ENCODE measurements at regions not wholly inside any gene's neighbourhood (a gene's known extent, or its start where the extent isn't known, plus 50 kb on each side); places are given as distances from the start of the nearest gene placed in this dataset.

DNA sequence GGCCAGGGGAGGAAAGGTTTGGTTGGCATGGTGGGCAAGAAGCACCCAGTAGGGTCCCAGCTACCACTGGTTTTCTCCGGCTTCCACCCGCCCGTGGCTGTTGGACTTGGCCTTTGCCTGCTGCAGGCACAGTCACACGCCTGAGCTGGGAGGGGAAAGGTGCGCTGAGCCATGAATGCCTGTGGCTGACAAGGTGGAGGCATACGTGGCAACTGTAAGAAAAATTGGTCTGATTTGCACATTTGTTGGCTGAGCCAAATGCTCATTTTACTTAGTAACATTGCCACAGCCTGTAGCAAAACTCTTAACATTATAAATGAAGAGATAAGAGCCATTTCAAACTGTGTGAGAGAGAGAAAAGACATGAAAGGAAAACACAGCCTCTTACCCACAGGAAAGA, 191.6 kb downstream of the PTPRC start:
- Histone ChIP-seq H2AFZ (ENCODE audit: low read length) (no peak overlapping the region), H3K36me3 (ENCODE audit: insufficient read depth, low read length) (no peaks in the 10 kb centered on the region), H3K9ac (ENCODE audit: low read length) (no peak overlapping the region; the same call in 1 of the 2 replicates), H3K9me3 (ENCODE audit: low read length) (no peaks in the 10 kb centered on the region), H3F3A (ENCODE audit: insufficient read depth, low read length) (0 out of 2 replicates have a peak, but pooled peaks cover 4% of the 10 kb centered on the region), H3K4me1 (ENCODE audit: insufficient read depth, low read length, severe bottlenecking) (peaks cover 17% of the 10 kb centered on the region), H3K27ac (ENCODE audit: low read depth, low read length, poor library complexity, severe bottlenecking) (peak overlapping the region; percentile 56), H3K27me3 (ENCODE audit: insufficient read depth, low read length) (no peaks in the 10 kb centered on the region), H3K4me3 (ENCODE audit: low read depth, low read length, poor library complexity, severe bottlenecking) (no peak overlapping the region), H4K20me1 (ENCODE audit: insufficient read depth, low read length) (no peaks in the 10 kb centered on the region), H3K9me2 (ENCODE audit: low read depth, low read length) (no peaks in the 10 kb centered on the region), H3K4me2 (ENCODE audit: low read length) (peak overlapping the region; percentile 18; the same call in 1 of the 2 replicates), H3K79me2 (ENCODE audit: insufficient read depth, low read length) (no peaks in the 10 kb centered on the region)
- TF ChIP-seq, protein P1, sequence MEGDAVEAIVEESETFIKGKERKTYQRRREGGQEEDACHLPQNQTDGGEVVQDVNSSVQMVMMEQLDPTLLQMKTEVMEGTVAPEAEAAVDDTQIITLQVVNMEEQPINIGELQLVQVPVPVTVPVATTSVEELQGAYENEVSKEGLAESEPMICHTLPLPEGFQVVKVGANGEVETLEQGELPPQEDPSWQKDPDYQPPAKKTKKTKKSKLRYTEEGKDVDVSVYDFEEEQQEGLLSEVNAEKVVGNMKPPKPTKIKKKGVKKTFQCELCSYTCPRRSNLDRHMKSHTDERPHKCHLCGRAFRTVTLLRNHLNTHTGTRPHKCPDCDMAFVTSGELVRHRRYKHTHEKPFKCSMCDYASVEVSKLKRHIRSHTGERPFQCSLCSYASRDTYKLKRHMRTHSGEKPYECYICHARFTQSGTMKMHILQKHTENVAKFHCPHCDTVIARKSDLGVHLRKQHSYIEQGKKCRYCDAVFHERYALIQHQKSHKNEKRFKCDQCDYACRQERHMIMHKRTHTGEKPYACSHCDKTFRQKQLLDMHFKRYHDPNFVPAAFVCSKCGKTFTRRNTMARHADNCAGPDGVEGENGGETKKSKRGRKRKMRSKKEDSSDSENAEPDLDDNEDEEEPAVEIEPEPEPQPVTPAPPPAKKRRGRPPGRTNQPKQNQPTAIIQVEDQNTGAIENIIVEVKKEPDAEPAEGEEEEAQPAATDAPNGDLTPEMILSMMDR (IDR thresholded peaks at IDR 0.05; ENCODE audit: low read length) = 0 out of 2 replicates have a peak, but pooled peaks have one; percentile 9
- TF ChIP-seq EZH2 (IDR thresholded peaks at IDR 0.05; ENCODE audit: borderline replicate concordance, low read length) = no peak

DNA sequence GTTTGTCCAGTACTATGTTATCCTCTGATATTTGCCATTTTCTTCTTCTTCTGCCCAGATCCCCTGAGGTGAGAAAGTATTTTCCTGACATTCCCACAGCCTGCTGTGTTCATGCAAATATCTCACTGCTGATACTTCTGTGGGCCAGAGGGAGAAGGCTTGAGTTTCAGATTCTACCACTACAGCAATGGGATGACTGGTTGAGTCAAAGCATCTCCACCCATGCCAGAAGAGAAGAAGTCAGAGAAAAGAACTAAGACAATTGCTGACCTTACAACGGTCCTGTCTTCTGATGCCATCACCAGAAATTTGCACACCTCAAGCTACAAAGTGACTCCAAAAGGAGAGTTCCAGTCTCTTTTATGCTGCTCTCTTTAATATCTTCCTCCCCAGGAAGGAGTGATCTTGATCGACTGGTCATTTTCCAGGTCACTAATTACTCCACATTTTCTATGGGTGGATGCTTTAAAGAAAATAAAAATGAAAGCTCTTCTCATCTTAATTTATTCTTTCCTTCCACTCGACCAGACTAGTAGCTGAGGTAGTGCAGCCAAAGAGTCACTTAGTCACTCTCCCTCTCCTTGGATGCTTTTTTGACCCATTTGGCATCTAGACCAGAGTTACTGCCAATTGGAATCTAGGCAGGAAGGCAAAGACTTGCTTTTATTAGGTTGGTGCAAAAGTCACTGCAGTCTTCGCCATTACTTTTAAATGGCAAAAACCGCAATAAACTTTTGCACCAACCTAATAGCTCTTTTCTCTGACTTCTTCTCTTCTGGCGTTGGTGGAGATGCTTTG, 195.1 kb downstream of the PTPRC start:
- 0 out of 2 replicates have a peak, but pooled peaks cover 11% of the 10 kb centered on the region for H3F3A ChIP-seq (ENCODE audit: insufficient read depth, low read length)
- H3K27me3 ChIP-seq (ENCODE audit: insufficient read depth, low read length) = no peaks in the 10 kb centered on the region
- H3K9ac ChIP-seq (ENCODE audit: low read length) = no peak overlapping the region
- H4K20me1 ChIP-seq (ENCODE audit: insufficient read depth, low read length) = no peaks in the 10 kb centered on the region
- no peak overlapping the region for H3K4me3 ChIP-seq (ENCODE audit: low read depth, low read length, poor library complexity, severe bottlenecking)
- H3K79me2 ChIP-seq (ENCODE audit: insufficient read depth, low read length) = no peaks in the 10 kb centered on the region
- no peaks in the 10 kb centered on the region for H3K9me3 ChIP-seq (ENCODE audit: low read length)
- no peak overlapping the region for H2AFZ ChIP-seq (ENCODE audit: low read length)
- H3K4me2 ChIP-seq (ENCODE audit: low read length) = no peak overlapping the region
- H3K4me1 ChIP-seq (ENCODE audit: insufficient read depth, low read length, severe bottlenecking) = peaks cover 24% of the 10 kb centered on the region
- H3K27ac ChIP-seq (ENCODE audit: low read depth, low read length, poor library complexity, severe bottlenecking) = no peak overlapping the region
- H3K36me3 ChIP-seq (ENCODE audit: insufficient read depth, low read length) = no peaks in the 10 kb centered on the region
- no peak for TF ChIP-seq EZH2 (IDR thresholded peaks at IDR 0.05; ENCODE audit: borderline replicate concordance, low read length)
- TF ChIP-seq, protein P1 (IDR thresholded peaks at IDR 0.05; ENCODE audit: low read length) = no peak
- H3K9me2 ChIP-seq (ENCODE audit: low read depth, low read length) = no peaks in the 10 kb centered on the region

DNA sequence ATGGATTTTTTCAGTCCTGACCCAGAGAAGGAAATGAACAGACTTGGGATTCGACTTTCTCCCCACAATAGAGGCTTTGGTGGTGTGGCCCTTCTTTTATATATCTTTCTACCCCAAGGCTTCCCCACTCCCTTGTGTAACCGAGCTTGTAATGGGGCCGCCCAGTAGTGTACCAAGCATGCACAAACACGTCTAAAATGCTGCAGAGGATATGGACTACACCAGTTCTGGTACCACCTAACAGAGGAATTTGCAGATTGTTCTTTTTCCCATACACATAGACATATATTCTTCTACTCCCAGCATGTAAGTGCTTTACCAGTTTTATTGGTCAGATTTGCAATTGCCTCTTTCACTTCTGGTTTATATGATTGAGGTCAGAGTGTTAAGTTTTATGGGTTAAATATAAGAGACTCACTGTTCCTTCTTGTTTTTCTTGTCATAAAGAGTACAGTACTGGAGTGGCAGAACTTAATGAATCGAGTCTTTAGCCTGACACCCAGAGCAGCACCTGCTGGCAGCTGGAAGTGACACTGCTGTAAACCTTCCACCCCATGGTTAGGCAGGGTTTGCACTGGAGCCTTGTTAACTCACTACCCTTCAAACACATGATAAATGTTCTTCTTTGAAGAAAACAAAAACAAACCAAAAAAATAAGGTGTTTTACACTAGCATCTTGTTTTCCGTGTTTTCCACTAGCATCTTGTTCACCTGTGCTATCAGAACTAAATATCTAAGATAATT, 198.6 kb downstream of the PTPRC start:
- no peaks in the 10 kb centered on the region for H3K9me3 ChIP-seq (ENCODE audit: low read length)
- H2AFZ ChIP-seq (ENCODE audit: low read length) = no peak overlapping the region
- H3K4me1 ChIP-seq (ENCODE audit: insufficient read depth, low read length, severe bottlenecking) = peaks cover 7% of the 10 kb centered on the region
- no peaks in the 10 kb centered on the region for H3K27me3 ChIP-seq (ENCODE audit: insufficient read depth, low read length)
- H3K79me2 ChIP-seq (ENCODE audit: insufficient read depth, low read length) = no peaks in the 10 kb centered on the region
- H3K36me3 ChIP-seq (ENCODE audit: insufficient read depth, low read length) = peaks cover 11% of the 10 kb centered on the region; the same call in 1 of the 2 replicates
- H3K4me3 ChIP-seq (ENCODE audit: low read depth, low read length, poor library complexity, severe bottlenecking) = no peak overlapping the region
- no peaks in the 10 kb centered on the region for H4K20me1 ChIP-seq (ENCODE audit: insufficient read depth, low read length)
- 0 out of 2 replicates have a peak, but pooled peaks cover 11% of the 10 kb centered on the region for H3F3A ChIP-seq (ENCODE audit: insufficient read depth, low read length)
- H3K27ac ChIP-seq (ENCODE audit: low read depth, low read length, poor library complexity, severe bottlenecking) = peak overlapping the region; percentile 38
- TF ChIP-seq, protein P1 (IDR thresholded peaks at IDR 0.05; ENCODE audit: low read length) = no peak
- no peak for TF ChIP-seq EZH2 (IDR thresholded peaks at IDR 0.05; ENCODE audit: borderline replicate concordance, low read length)
- no peak overlapping the region for H3K9ac ChIP-seq (ENCODE audit: low read length)
- no peaks in the 10 kb centered on the region for H3K9me2 ChIP-seq (ENCODE audit: low read depth, low read length)
- H3K4me2 ChIP-seq (ENCODE audit: low read length) = no peak overlapping the region

All from OCI-LY1 (cell line).